SKM-1 (cell line): ENCODE measurements at regions not wholly inside any gene's neighbourhood (a gene's known extent, or its start where the extent isn't known, plus 50 kb on each side); places are given as distances from the start of the nearest gene placed in this dataset.

Experiments used
- DNase-seq: peaks from one replicate; lab custom pipeline; 2025; ENCODE audit not compliant: unreplicated experiment; lab: John Stamatoyannopoulos, UW

GRCh38 chr10:76666891-76667290, 970.7 kb downstream of the KCNMA1 start:
- DNase-seq, result no peak

GRCh38 chr10:76665029-76665428, 972.6 kb downstream of the KCNMA1 start:
- no peak for DNase-seq

GRCh38 chr10:76657337-76658012, 980.1 kb downstream of the KCNMA1 start:
- no peak for DNase-seq

- no peak for DNase-seq
Measured at GRCh38 chr10:76651154-76651553, 986.5 kb downstream of the KCNMA1 start.

GRCh38 chr10:76649723-76650127, 987.9 kb downstream of the KCNMA1 start:
- no peak for DNase-seq

- no peak for DNase-seq
Measured at GRCh38 chr10:76649254-76649653, 988.4 kb downstream of the KCNMA1 start.

- no peak for DNase-seq
Measured at GRCh38 chr10:76647301-76647700, 990.3 kb downstream of the KCNMA1 start.

GRCh38 chr10:76645341-76645740, 992.3 kb downstream of the KCNMA1 start:
- no peak for DNase-seq

GRCh38 chr10:76644476-76644875, 993.1 kb downstream of the KCNMA1 start:
- no peak for DNase-seq

GRCh38 chr10:76643511-76643911, 994.1 kb downstream of the KCNMA1 start:
- no peak for DNase-seq

- no peak for DNase-seq
Measured at GRCh38 chr10:76642358-76642757, 995.2 kb downstream of the KCNMA1 start.

GRCh38 chr10:76641215-76641614, 996.4 kb downstream of the KCNMA1 start:
- DNase-seq, result no peak

GRCh38 chr10:76640806-76641205, 996.8 kb downstream of the KCNMA1 start:
- no peak for DNase-seq

GRCh38 chr10:76632767-76633051, 1004.9 kb downstream of the KCNMA1 start:
- no peak for DNase-seq

- no peak for DNase-seq
Measured at GRCh38 chr10:76631884-76632766, 1005.5 kb downstream of the KCNMA1 start.

- no peak for DNase-seq
Measured at GRCh38 chr10:76631036-76631670, 1006.5 kb downstream of the KCNMA1 start.

- DNase-seq, result no peak
Measured at GRCh38 chr10:76628801-76629200, 1008.8 kb downstream of the KCNMA1 start.

- no peak for DNase-seq
Measured at GRCh38 chr10:76626386-76626785, 1011.2 kb downstream of the KCNMA1 start.

- DNase-seq, result no peak
Measured at GRCh38 chr10:76624470-76624869, 1013.1 kb downstream of the KCNMA1 start.

GRCh38 chr10:76621886-76622620, 1015.6 kb downstream of the KCNMA1 start:
- DNase-seq, result no peak

- DNase-seq, result no peak
Measured at GRCh38 chr10:76618641-76619040, 1019.0 kb downstream of the KCNMA1 start.
